OCI-LY7 (cell line): ENCODE measurements at regions not wholly inside any gene's neighbourhood (a gene's known extent, or its start where the extent isn't known, plus 50 kb on each side); places are given as distances from the start of the nearest gene placed in this dataset.

Experiments used
- BruUV-seq: library from RNA; stranded (reverse); fragments of 400-500 nt; replicated peaks from 2 replicates; lab custom pipeline; 2021; lab: Mats Ljungman, UMichigan
- CTCF ChIA-PET: fragments of 300-600 bp; sonication (Branson Sonifier 250); formaldehyde crosslinking; loops from one replicate; lab custom pipeline; 2022; ENCODE audit warnings: antibody characterized with exemption; ENCODE audit not compliant: unreplicated experiment; lab: Charles Lee
- POLR2A ChIA-PET: fragments of 300-600 bp; sonication (Branson Sonifier 250); formaldehyde crosslinking; loops from one replicate; lab custom pipeline; 2022; ENCODE audit warnings: antibody characterized with exemption; lab: Charles Lee
- DNase-seq: peaks from one replicate; pipeline ENCODE4 v3.0.0-alpha.2; 2015; ENCODE audit warnings: low spot score
- H2AFZ ChIP-seq: fragments of 200-600 bp; sonication (generic), shearing (Covaris generic); 2 replicates; pipeline ENCODE4 v1.6.1; 2014; ENCODE audit warnings: mild to moderate bottlenecking, antibody characterized with exemption, low read length, moderate library complexity
- H3K27ac ChIP-seq: fragments of 200-600 bp; sonication (generic); 2 replicates; pipeline ENCODE4 v1.5.1; 2014; ENCODE audit warnings: mixed run types, low read depth, mild to moderate bottlenecking, moderate library complexity, low read length, inconsistent platforms; ENCODE audit not compliant: poor library complexity, severe bottlenecking
- H3K36me3 ChIP-seq: fragments of 200-600 bp; sonication (generic); 2 replicates; pipeline ENCODE4 v1.6.1; 2014; ENCODE audit warnings: mild to moderate bottlenecking, antibody characterized with exemption, low read length, moderate library complexity, mixed read lengths; ENCODE audit not compliant: insufficient read depth
- H3K4me1 ChIP-seq: fragments of 200-600 bp; sonication (generic); 2 replicates; pipeline ENCODE4 v1.5.1; 2014; ENCODE audit warnings: mild to moderate bottlenecking, low read length; ENCODE audit not compliant: insufficient read depth, poor library complexity, severe bottlenecking
- H3K4me2 ChIP-seq: fragments of 200-600 bp; sonication (generic); 2 replicates; pipeline ENCODE4 v1.6.1; 2014; ENCODE audit warnings: mild to moderate bottlenecking, low read length
- H3K4me3 ChIP-seq: fragments of 200-600 bp; sonication (generic); 2 replicates; pipeline ENCODE4 v1.5.1; 2014; ENCODE audit warnings: mild to moderate bottlenecking, low read depth, low read length; ENCODE audit not compliant: poor library complexity, severe bottlenecking
- H3K79me2 ChIP-seq: fragments of 200-600 bp; sonication (generic); 2 replicates; pipeline ENCODE4 v1.6.1; 2016; ENCODE audit warnings: low read depth, mild to moderate bottlenecking, low read length, moderate library complexity, mixed read lengths; ENCODE audit not compliant: insufficient read depth
- H3K9me2 ChIP-seq: fragments of 200-600 bp; sonication (generic); 2 replicates; pipeline ENCODE4 v1.6.1; 2016; ENCODE audit warnings: mild to moderate bottlenecking, low read length, mixed read lengths; ENCODE audit not compliant: insufficient read depth
- H3K9me3 ChIP-seq: fragments of 200-600 bp; sonication (generic); 2 replicates; pipeline ENCODE4 v1.6.1; 2014; ENCODE audit warnings: mild to moderate bottlenecking, mixed run types, low read length, mixed read lengths
- H4K20me1 ChIP-seq: fragments of 200-600 bp; sonication (generic); 2 replicates; pipeline ENCODE4 v1.6.1; 2014; ENCODE audit warnings: mild to moderate bottlenecking, antibody characterized with exemption, low read length, moderate library complexity, mixed read lengths; ENCODE audit not compliant: insufficient read depth
- EZH2phosphoT487 ChIP-seq: fragments of 200-600 bp; sonication (generic); IDR thresholded peaks from 2 replicates; pipeline ENCODE4 v1.6.1; 2018; ENCODE audit warnings: low read depth, borderline replicate concordance, mild to moderate bottlenecking, mixed run types, antibody characterized with exemption, low read length, moderate library complexity, mixed read lengths
- intact Hi-C: fragments of 100-400 bp; cut with micrococcal nuclease; formaldehyde crosslinking; loops from one replicate; pipeline ENCODE4 v1.10.0; 2022; ENCODE audit not compliant: unreplicated experiment
- TF ChIP-seq, protein P1 (sequence below): fragments of 200-600 bp; sonication (generic); conservative IDR thresholded peaks from 2 replicates; pipeline ENCODE4 v1.5.1; 2014; ENCODE audit warnings: mild to moderate bottlenecking, antibody characterized with exemption, low read length, moderate library complexity, mixed read lengths

GRCh38 chr6:137434640-137435039 lies 59.6 kb downstream of the OLIG3 start:
- intact Hi-C loops: loop anchor here (5.0 kb wide), 1 partner anchor 92 kb away; no protein-coding TSS in a partner anchor
- H3K4me3 ChIP-seq: no peak overlapping the region
- peaks cover 36% of the 10 kb centered on the region for H3K4me1 ChIP-seq
- no peak overlapping the region for H3K4me2 ChIP-seq
- no TSS peak for BruUV-seq
- CTCF ChIA-PET: no interaction called here
- H3K9me3 ChIP-seq: 0 out of 2 replicates have a peak, but pooled peaks cover 5% of the 10 kb centered on the region
- POLR2A ChIA-PET: interaction anchor here (1.1 kb wide), 1 partner anchor 92 kb away, joined by 4 read pairs; no protein-coding TSS in a partner anchor
- DNase-seq: no peak
- H3K9me2 ChIP-seq: no peaks in the 10 kb centered on the region
- no peaks in the 10 kb centered on the region for H4K20me1 ChIP-seq
- TF ChIP-seq, protein P1, sequence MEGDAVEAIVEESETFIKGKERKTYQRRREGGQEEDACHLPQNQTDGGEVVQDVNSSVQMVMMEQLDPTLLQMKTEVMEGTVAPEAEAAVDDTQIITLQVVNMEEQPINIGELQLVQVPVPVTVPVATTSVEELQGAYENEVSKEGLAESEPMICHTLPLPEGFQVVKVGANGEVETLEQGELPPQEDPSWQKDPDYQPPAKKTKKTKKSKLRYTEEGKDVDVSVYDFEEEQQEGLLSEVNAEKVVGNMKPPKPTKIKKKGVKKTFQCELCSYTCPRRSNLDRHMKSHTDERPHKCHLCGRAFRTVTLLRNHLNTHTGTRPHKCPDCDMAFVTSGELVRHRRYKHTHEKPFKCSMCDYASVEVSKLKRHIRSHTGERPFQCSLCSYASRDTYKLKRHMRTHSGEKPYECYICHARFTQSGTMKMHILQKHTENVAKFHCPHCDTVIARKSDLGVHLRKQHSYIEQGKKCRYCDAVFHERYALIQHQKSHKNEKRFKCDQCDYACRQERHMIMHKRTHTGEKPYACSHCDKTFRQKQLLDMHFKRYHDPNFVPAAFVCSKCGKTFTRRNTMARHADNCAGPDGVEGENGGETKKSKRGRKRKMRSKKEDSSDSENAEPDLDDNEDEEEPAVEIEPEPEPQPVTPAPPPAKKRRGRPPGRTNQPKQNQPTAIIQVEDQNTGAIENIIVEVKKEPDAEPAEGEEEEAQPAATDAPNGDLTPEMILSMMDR: no peak
- no peak for TF ChIP-seq EZH2phosphoT487
- no peak overlapping the region for H3K27ac ChIP-seq
- H2AFZ ChIP-seq: no peak overlapping the region
- H3K79me2 ChIP-seq: no peaks in the 10 kb centered on the region
- no peaks in the 10 kb centered on the region for H3K36me3 ChIP-seq

- H3K4me1 ChIP-seq: peaks cover 47% of the 10 kb centered on the region
- peak overlapping the region; percentile 74 for H3K27ac ChIP-seq
- no peaks in the 10 kb centered on the region for H4K20me1 ChIP-seq
- H3K4me3 ChIP-seq: peak overlapping the region; percentile 54
- peak overlapping the region; percentile 39; the same call in 1 of the 2 replicates for H2AFZ ChIP-seq
- DNase-seq: peak; percentile 68
- no peaks in the 10 kb centered on the region for H3K79me2 ChIP-seq
- H3K9me3 ChIP-seq: no peaks in the 10 kb centered on the region
- H3K36me3 ChIP-seq: no peaks in the 10 kb centered on the region
- TF ChIP-seq, protein P1: no peak
- TF ChIP-seq EZH2phosphoT487: no peak
- H3K9me2 ChIP-seq: no peaks in the 10 kb centered on the region
- intact Hi-C loops: loop anchor here (5.0 kb wide), 1 partner anchor 90 kb away; no protein-coding TSS in a partner anchor
- CTCF ChIA-PET: no interaction called here
- peak overlapping the region; percentile 78 for H3K4me2 ChIP-seq
- BruUV-seq: no TSS peak
- POLR2A ChIA-PET: interaction anchor here (0.6 to 1.3 kb wide), 5 partner anchors 44 to 366 kb away, joined by 3 to 4 read pairs (median 3); no protein-coding TSS in a partner anchor
These were observed 62.1 kb downstream of the OLIG3 start for GRCh38 chr6:137432054-137432611.

DNA sequence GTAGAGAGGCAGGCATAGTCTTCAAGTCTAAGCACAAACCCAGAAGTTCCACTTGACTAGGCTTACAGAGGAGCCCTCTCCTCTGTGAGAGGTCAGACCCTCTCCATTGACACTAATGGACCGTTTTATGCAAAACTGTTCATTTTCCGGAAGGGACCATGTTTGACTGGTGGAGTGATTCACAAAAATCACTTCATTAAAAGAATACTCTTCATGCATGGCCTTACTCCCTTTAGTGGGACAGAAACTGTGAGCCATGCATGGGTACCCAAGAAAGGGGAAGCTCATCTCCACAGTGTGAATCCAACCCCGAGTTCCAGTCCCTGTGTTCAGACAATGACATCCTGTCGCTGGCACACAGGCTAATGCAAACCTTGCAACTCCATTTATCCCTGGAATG lies 63.2 kb downstream of the OLIG3 start:
- TF ChIP-seq, protein P1: no peak
- no peak for TF ChIP-seq EZH2phosphoT487
- Histone ChIP-seq H3K36me3 (no peaks in the 10 kb centered on the region), H3K4me3 (peak overlapping the region; percentile 54), H2AFZ (peak overlapping the region; percentile 7; the same call in 1 of the 2 replicates), H3K27ac (peak overlapping the region; percentile 74), H4K20me1 (no peaks in the 10 kb centered on the region), H3K4me2 (peak overlapping the region; percentile 78), H3K4me1 (peaks cover 58% of the 10 kb centered on the region), H3K79me2 (no peaks in the 10 kb centered on the region), H3K9me3 (no peaks in the 10 kb centered on the region), H3K9me2 (no peaks in the 10 kb centered on the region)
- DNase-seq: peak; percentile 93
- BruUV-seq: no TSS peak
- intact Hi-C loops: loop anchor here (5.0 kb wide), 1 partner anchor 89 kb away; no protein-coding TSS in a partner anchor
- ChIA-PET POLR2A (interaction anchor here (0.6 to 1.3 kb wide), 3 partner anchors 13 to 59 kb away, joined by 3 to 4 read pairs (median 3); no protein-coding TSS in a partner anchor), CTCF (no interaction called here)
